ENCODE measurements at regions not wholly inside any gene's neighbourhood (a gene's known extent, or its start where the extent isn't known, plus 50 kb on each side); places are given as distances from the start of the nearest gene placed in this dataset.

- TF ChIP-seq, protein P1, sequence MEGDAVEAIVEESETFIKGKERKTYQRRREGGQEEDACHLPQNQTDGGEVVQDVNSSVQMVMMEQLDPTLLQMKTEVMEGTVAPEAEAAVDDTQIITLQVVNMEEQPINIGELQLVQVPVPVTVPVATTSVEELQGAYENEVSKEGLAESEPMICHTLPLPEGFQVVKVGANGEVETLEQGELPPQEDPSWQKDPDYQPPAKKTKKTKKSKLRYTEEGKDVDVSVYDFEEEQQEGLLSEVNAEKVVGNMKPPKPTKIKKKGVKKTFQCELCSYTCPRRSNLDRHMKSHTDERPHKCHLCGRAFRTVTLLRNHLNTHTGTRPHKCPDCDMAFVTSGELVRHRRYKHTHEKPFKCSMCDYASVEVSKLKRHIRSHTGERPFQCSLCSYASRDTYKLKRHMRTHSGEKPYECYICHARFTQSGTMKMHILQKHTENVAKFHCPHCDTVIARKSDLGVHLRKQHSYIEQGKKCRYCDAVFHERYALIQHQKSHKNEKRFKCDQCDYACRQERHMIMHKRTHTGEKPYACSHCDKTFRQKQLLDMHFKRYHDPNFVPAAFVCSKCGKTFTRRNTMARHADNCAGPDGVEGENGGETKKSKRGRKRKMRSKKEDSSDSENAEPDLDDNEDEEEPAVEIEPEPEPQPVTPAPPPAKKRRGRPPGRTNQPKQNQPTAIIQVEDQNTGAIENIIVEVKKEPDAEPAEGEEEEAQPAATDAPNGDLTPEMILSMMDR (conservative IDR thresholded peaks at IDR 0.05; ENCODE audit: low read length), result no peak
- TF ChIP-seq EZH2phosphoT487 (IDR thresholded peaks at IDR 0.05; ENCODE audit: borderline replicate concordance), result no peak
These were observed 517.2 kb downstream of the DHX35 start for GRCh38 chr20:39479196-39479810.
